SU-DHL-6 (cell line): ENCODE measurements at regions not wholly inside any gene's neighbourhood (a gene's known extent, or its start where the extent isn't known, plus 50 kb on each side); places are given as distances from the start of the nearest gene placed in this dataset.

ENCODE experiments used
- H2AFZ ChIP-seq: fragments of 200-600 bp; sonication (generic); 2 replicates; pipeline ENCODE4 v1.6.1; 2014; ENCODE audit warnings: low read depth, mild to moderate bottlenecking, moderate library complexity, mixed read lengths, antibody characterized with exemption, low read length; ENCODE audit not compliant: severe bottlenecking
- H3F3A ChIP-seq: fragments of 200-600 bp; shearing (Covaris generic); 2 replicates; pipeline ENCODE4 v1.6.0; 2016; ENCODE audit warnings: antibody characterized with exemption, mild to moderate bottlenecking; ENCODE audit not compliant: insufficient read depth
- H3K27ac ChIP-seq: fragments of 200-600 bp; sonication (generic); 2 replicates; pipeline ENCODE4 v1.5.1; 2016; ENCODE audit warnings: low read depth, mild to moderate bottlenecking, low read length, moderate library complexity, mixed read lengths
- H3K27me3 ChIP-seq: fragments of 200-600 bp; sonication (generic), shearing (Covaris generic); 2 replicates; pipeline ENCODE4 v1.6.0; 2014; ENCODE audit warnings: mild to moderate bottlenecking, low read length
- H3K36me3 ChIP-seq: fragments of 200-600 bp; sonication (generic); 2 replicates; pipeline ENCODE4 v1.6.1; 2014; ENCODE audit warnings: mild to moderate bottlenecking, low read length, mixed read lengths
- H3K4me2 ChIP-seq: fragments of 300-600, 200-600 bp; shearing (Covaris generic), sonication (generic); 2 replicates; pipeline ENCODE4 v1.6.0; 2014; ENCODE audit warnings: low read length, low read depth, mild to moderate bottlenecking; ENCODE audit not compliant: poor library complexity, severe bottlenecking
- H3K4me3 ChIP-seq: fragments of 200-600 bp; sonication (generic); 2 replicates; pipeline ENCODE4 v1.5.1; 2014; ENCODE audit warnings: antibody characterized with exemption, low read length, mild to moderate bottlenecking, mixed read lengths; ENCODE audit not compliant: insufficient read depth, poor library complexity, severe bottlenecking
- H3K79me2 ChIP-seq: fragments of 200-600 bp; sonication (generic); 2 replicates; pipeline ENCODE4 v1.6.1; 2014; ENCODE audit warnings: mild to moderate bottlenecking, low read length, moderate library complexity; ENCODE audit not compliant: insufficient read depth
- H3K9ac ChIP-seq: fragments of 200-600 bp; sonication (generic); 2 replicates; pipeline ENCODE4 v1.7.0; 2014; ENCODE audit warnings: mild to moderate bottlenecking, low read length
- H3K9me2 ChIP-seq: fragments of 200-600 bp; sonication (generic); replicated peaks from 2 replicates; pipeline ENCODE4 v1.6.1; 2014; ENCODE audit warnings: low read length; ENCODE audit not compliant: insufficient read depth
- H3K9me3 ChIP-seq: fragments of 200-600 bp; sonication (generic); 2 replicates; pipeline ENCODE4 v1.6.1; 2014; ENCODE audit warnings: low read length, mixed read lengths; ENCODE audit not compliant: insufficient read depth
- H4K20me1 ChIP-seq: fragments of 200-600 bp; sonication (generic); 2 replicates; pipeline ENCODE4 v1.6.1; 2014; ENCODE audit warnings: low read depth, mild to moderate bottlenecking, antibody characterized with exemption, low read length, moderate library complexity, mixed read lengths
- EZH2phosphoT487 ChIP-seq: fragments of 200-600 bp; sonication (generic), shearing (Covaris generic); conservative IDR thresholded peaks from 2 replicates; pipeline ENCODE4 v1.6.1; 2018; ENCODE audit warnings: mild to moderate bottlenecking, antibody characterized with exemption, low read length, moderate library complexity, mixed read lengths
- TF ChIP-seq, protein P1 (sequence below): fragments of 200-600 bp; sonication (generic); IDR thresholded peaks from one replicate; pipeline ENCODE4 v1.5.1; 2017; ENCODE audit warnings: antibody characterized with exemption, mild to moderate bottlenecking, low read length, moderate library complexity; ENCODE audit not compliant: insufficient read depth, poor library complexity, severe bottlenecking

DNA sequence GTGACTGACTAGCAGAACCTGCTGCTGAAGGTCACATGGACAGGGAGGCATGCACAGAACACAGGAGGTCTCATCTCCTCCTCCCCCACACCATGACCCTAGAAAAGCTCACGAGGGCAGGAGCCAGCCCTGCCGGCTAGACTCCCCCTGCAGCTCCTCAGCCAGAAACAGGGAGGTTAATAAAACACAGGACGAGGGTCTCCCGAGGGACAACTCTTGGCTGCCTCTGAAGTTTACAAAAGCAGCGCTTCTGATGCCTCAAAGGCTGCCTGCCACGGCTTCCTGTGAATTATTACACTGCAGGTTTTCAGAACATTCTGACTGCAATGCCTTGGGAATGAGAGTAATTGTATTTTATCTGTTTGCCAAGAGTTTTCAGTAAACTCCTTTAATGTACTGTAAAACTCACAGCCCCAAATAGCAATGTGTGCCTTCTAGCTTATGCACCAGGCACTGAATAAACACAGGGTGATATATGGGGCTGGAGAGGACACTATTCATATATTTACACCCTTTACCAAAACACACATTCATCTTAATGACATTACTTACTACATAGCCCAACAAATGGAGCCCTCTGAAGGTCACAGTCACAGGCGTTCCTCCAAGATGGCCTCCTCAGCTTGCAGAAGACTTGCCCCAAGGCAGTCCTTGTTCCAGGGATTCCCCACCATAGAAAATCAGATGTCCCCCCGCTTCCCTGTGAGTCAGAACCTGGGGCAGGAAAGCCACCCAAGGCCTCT, 83.7 kb downstream of the C5orf15 start:
- Histone ChIP-seq H3K9ac (no peak overlapping the region), H3F3A (no peaks in the 10 kb centered on the region), H4K20me1 (no peaks in the 10 kb centered on the region), H3K4me2 (no peak overlapping the region), H2AFZ (no peak overlapping the region), H3K36me3 (no peaks in the 10 kb centered on the region), H3K9me2 (no peaks in the 10 kb centered on the region), H3K27ac (no peak overlapping the region), H3K79me2 (no peaks in the 10 kb centered on the region), H3K4me3 (no peak overlapping the region), H3K27me3 (no peaks in the 10 kb centered on the region), H3K9me3 (no peaks in the 10 kb centered on the region)
- TF ChIP-seq EZH2phosphoT487, result no peak

DNA sequence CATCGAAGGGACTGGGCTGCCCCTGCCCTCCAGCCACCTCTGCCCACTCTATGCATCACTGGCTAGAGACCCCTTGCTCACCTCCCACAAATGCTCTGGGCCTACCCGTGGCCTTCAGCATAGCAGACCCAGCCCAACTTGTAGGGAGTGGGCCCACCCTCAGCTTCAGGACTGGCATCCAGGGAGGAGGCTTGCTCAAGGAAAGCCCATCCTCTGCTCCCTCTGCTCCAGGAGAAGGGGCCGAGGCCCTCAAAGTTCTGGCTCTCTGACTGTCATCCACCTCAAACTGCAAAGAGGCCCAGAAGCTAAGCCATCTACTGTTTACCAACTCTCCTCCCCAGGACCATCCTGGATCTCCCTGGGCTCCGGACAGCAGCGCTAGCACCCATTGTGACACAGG, 84.5 kb downstream of the C5orf15 start:
- no peak overlapping the region for H2AFZ ChIP-seq
- H3K36me3 ChIP-seq, result no peaks in the 10 kb centered on the region
- H3F3A ChIP-seq, result no peaks in the 10 kb centered on the region
- H3K4me3 ChIP-seq, result no peak overlapping the region
- H3K9me3 ChIP-seq, result no peaks in the 10 kb centered on the region
- H3K79me2 ChIP-seq, result no peaks in the 10 kb centered on the region
- H4K20me1 ChIP-seq, result no peaks in the 10 kb centered on the region
- TF ChIP-seq, protein P1, sequence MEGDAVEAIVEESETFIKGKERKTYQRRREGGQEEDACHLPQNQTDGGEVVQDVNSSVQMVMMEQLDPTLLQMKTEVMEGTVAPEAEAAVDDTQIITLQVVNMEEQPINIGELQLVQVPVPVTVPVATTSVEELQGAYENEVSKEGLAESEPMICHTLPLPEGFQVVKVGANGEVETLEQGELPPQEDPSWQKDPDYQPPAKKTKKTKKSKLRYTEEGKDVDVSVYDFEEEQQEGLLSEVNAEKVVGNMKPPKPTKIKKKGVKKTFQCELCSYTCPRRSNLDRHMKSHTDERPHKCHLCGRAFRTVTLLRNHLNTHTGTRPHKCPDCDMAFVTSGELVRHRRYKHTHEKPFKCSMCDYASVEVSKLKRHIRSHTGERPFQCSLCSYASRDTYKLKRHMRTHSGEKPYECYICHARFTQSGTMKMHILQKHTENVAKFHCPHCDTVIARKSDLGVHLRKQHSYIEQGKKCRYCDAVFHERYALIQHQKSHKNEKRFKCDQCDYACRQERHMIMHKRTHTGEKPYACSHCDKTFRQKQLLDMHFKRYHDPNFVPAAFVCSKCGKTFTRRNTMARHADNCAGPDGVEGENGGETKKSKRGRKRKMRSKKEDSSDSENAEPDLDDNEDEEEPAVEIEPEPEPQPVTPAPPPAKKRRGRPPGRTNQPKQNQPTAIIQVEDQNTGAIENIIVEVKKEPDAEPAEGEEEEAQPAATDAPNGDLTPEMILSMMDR, result no peak
- TF ChIP-seq EZH2phosphoT487, result no peak
- H3K4me2 ChIP-seq, result no peak overlapping the region
- no peak overlapping the region for H3K9ac ChIP-seq
- no peak overlapping the region for H3K27ac ChIP-seq
- no peaks in the 10 kb centered on the region for H3K9me2 ChIP-seq
- no peaks in the 10 kb centered on the region for H3K27me3 ChIP-seq

DNA sequence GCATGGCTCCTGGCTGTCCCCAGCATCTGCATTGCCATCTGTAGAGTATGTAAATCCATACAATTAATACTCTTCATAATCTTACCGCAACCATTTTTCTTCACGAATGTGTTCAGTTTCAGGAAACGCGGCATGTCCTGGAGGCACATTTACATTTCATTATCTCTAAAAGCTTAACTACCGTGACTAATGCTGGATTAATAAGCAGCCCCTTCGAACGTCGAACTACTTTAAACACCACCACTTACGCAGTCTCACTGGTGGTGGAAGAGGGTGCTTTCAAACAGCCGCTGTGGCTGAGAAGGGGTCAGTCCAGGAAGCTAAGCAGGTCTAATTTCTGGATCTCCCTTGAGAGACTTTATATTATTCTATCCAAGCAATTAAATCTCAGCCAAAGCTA, 85.6 kb downstream of the C5orf15 start:
- Histone ChIP-seq H3K27me3 (no peaks in the 10 kb centered on the region), H3F3A (no peaks in the 10 kb centered on the region), H3K9ac (no peak overlapping the region), H3K9me2 (no peaks in the 10 kb centered on the region), H3K4me2 (no peak overlapping the region), H3K4me3 (no peak overlapping the region), H3K79me2 (no peaks in the 10 kb centered on the region), H2AFZ (no peak overlapping the region), H4K20me1 (no peaks in the 10 kb centered on the region), H3K9me3 (no peaks in the 10 kb centered on the region), H3K27ac (no peak overlapping the region), H3K36me3 (no peaks in the 10 kb centered on the region)
- no peak for TF ChIP-seq EZH2phosphoT487
- TF ChIP-seq, protein P1, result no peak

DNA sequence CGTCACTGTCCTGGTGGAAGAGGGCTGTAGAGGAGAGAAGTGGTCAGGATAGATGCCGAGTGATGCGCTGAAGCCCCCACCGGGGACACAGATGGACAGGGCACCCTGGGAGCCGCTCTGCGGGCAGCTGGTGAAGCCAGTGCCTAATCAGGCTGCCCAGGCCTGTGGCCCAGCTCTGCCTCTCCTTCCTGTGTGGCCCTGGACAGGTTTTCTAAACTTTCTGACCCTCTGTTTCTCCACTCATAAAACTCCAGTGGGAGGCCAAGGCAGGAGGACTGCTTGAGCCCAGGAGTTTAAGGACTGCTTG, 86.1 kb downstream of the C5orf15 start:
- Histone ChIP-seq H4K20me1 (no peaks in the 10 kb centered on the region), H2AFZ (no peak overlapping the region), H3K4me3 (no peak overlapping the region), H3K9me2 (no peaks in the 10 kb centered on the region), H3K4me2 (no peak overlapping the region), H3K9me3 (no peaks in the 10 kb centered on the region), H3K36me3 (no peaks in the 10 kb centered on the region), H3K27ac (no peak overlapping the region), H3K79me2 (no peaks in the 10 kb centered on the region), H3K9ac (no peak overlapping the region), H3K27me3 (no peaks in the 10 kb centered on the region), H3F3A (no peaks in the 10 kb centered on the region)
- TF ChIP-seq, protein P1, result no peak
- TF ChIP-seq EZH2phosphoT487, result no peak
